IPS-15b (cell line): ENCODE measurements at regions not wholly inside any gene's neighbourhood (a gene's known extent, or its start where the extent isn't known, plus 50 kb on each side); places are given as distances from the start of the nearest gene placed in this dataset.
"Not testable (repeated sequence)": the region's sequence is repeated elsewhere in the genome, so short reads cannot be mapped to it uniquely, and the experiment has no call there.

Experiments used
- H3K27me3 ChIP-seq: one replicate; pipeline ENCODE4 v1.6.1; 2013; ENCODE audit warnings: low read length; ENCODE audit not compliant: control insufficient read depth, insufficient read depth
- H3K36me3 ChIP-seq: one replicate; pipeline ENCODE4 v1.6.1; 2013; ENCODE audit warnings: low read length; ENCODE audit not compliant: control insufficient read depth, insufficient read depth
- H3K4me1 ChIP-seq: one replicate; pipeline ENCODE4 v1.6.1; 2013; ENCODE audit warnings: mild to moderate bottlenecking, low read length; ENCODE audit not compliant: control insufficient read depth, insufficient read depth
- H3K4me3 ChIP-seq: one replicate; pipeline ENCODE4 v1.5.1; 2013; ENCODE audit warnings: low read depth, low read length
- H3K9ac ChIP-seq: one replicate; pipeline ENCODE4 v1.6.1; 2013; ENCODE audit warnings: low read depth, mild to moderate bottlenecking, low read length
- H3K9me3 ChIP-seq: one replicate; pipeline ENCODE4 v1.6.1; 2013; ENCODE audit warnings: mild to moderate bottlenecking, low read length; ENCODE audit not compliant: control insufficient read depth, insufficient read depth

GRCh38 chr10:33838731-33839130, 504.3 kb upstream of the NRP1 start:
- Histone ChIP-seq H3K4me3 (no peak overlapping the region), H3K9ac (no peak overlapping the region), H3K36me3 (no peaks in the 10 kb centered on the region), H3K9me3 (no peaks in the 10 kb centered on the region), H3K4me1 (no peaks in the 10 kb centered on the region), H3K27me3 (no peaks in the 10 kb centered on the region)

GRCh38 chr10:33837736-33838135, 503.3 kb upstream of the NRP1 start:
- H3K27me3 ChIP-seq, result no peaks in the 10 kb centered on the region
- no peak overlapping the region for H3K4me3 ChIP-seq
- no peak overlapping the region for H3K9ac ChIP-seq
- no peaks in the 10 kb centered on the region for H3K4me1 ChIP-seq
- no peaks in the 10 kb centered on the region for H3K36me3 ChIP-seq
- no peaks in the 10 kb centered on the region for H3K9me3 ChIP-seq

GRCh38 chr10:33835556-33835955, 501.1 kb upstream of the NRP1 start:
- Histone ChIP-seq H3K27me3 (no peaks in the 10 kb centered on the region), H3K4me3 (no peak overlapping the region), H3K36me3 (no peaks in the 10 kb centered on the region), H3K9me3 (no peaks in the 10 kb centered on the region), H3K9ac (no peak overlapping the region), H3K4me1 (no peaks in the 10 kb centered on the region)

GRCh38 chr10:33833566-33833965, 499.1 kb upstream of the NRP1 start:
- Histone ChIP-seq H3K4me3 (no peak overlapping the region), H3K4me1 (no peaks in the 10 kb centered on the region), H3K36me3 (no peaks in the 10 kb centered on the region), H3K27me3 (no peaks in the 10 kb centered on the region), H3K9me3 (no peaks in the 10 kb centered on the region), H3K9ac (no peak overlapping the region)

- no peak overlapping the region for H3K4me3 ChIP-seq
- H3K9ac ChIP-seq, result no peak overlapping the region
- no peaks in the 10 kb centered on the region for H3K4me1 ChIP-seq
- no peaks in the 10 kb centered on the region for H3K9me3 ChIP-seq
- no peaks in the 10 kb centered on the region for H3K27me3 ChIP-seq
- H3K36me3 ChIP-seq, result no peaks in the 10 kb centered on the region
Observed at GRCh38 chr10:33832124-33832787, 497.8 kb upstream of the NRP1 start.

GRCh38 chr10:33831591-33831990, 497.1 kb upstream of the NRP1 start:
- no peaks in the 10 kb centered on the region for H3K9me3 ChIP-seq
- H3K9ac ChIP-seq, result no peak overlapping the region
- no peaks in the 10 kb centered on the region for H3K27me3 ChIP-seq
- no peaks in the 10 kb centered on the region for H3K36me3 ChIP-seq
- H3K4me3 ChIP-seq, result no peak overlapping the region
- no peaks in the 10 kb centered on the region for H3K4me1 ChIP-seq

GRCh38 chr10:33829899-33830298, 495.4 kb upstream of the NRP1 start:
- not testable (repeated sequence) for H3K9ac ChIP-seq, H3K9me3 ChIP-seq, H3K27me3 ChIP-seq, H3K4me1 ChIP-seq, H3K4me3 ChIP-seq, H3K36me3 ChIP-seq

GRCh38 chr10:33828592-33828991, 494.1 kb upstream of the NRP1 start:
- no peaks in the 10 kb centered on the region for H3K36me3 ChIP-seq
- no peak overlapping the region for H3K4me3 ChIP-seq
- no peaks in the 10 kb centered on the region for H3K4me1 ChIP-seq
- H3K9ac ChIP-seq, result no peak overlapping the region
- H3K9me3 ChIP-seq, result no peaks in the 10 kb centered on the region
- no peaks in the 10 kb centered on the region for H3K27me3 ChIP-seq

GRCh38 chr10:33826186-33826585, 491.7 kb upstream of the NRP1 start:
- Histone ChIP-seq H3K4me3 (no peak overlapping the region), H3K9ac (no peak overlapping the region), H3K4me1 (peaks cover under 1% of the 10 kb centered on the region)

GRCh38 chr10:33822774-33823173, 488.3 kb upstream of the NRP1 start:
- Histone ChIP-seq H3K36me3 (no peaks in the 10 kb centered on the region), H3K9me3 (no peaks in the 10 kb centered on the region), H3K27me3 (no peaks in the 10 kb centered on the region), H3K4me3 (no peak overlapping the region), H3K9ac (no peak overlapping the region), H3K4me1 (peaks cover 8% of the 10 kb centered on the region)

More at GRCh38 chr10:33826186-33826585, 491.7 kb upstream of the NRP1 start:
- H3K27me3 ChIP-seq, result no peaks in the 10 kb centered on the region
- no peaks in the 10 kb centered on the region for H3K9me3 ChIP-seq
- H3K36me3 ChIP-seq, result no peaks in the 10 kb centered on the region

GRCh38 chr10:33820531-33820930, 486.1 kb upstream of the NRP1 start:
- no peaks in the 10 kb centered on the region for H3K27me3 ChIP-seq
- H3K9ac ChIP-seq, result no peak overlapping the region
- no peak overlapping the region for H3K4me3 ChIP-seq
- no peaks in the 10 kb centered on the region for H3K36me3 ChIP-seq
- H3K4me1 ChIP-seq, result peaks cover 8% of the 10 kb centered on the region
- H3K9me3 ChIP-seq, result no peaks in the 10 kb centered on the region

GRCh38 chr10:33819206-33819605, 484.7 kb upstream of the NRP1 start:
- H3K36me3 ChIP-seq, result no peaks in the 10 kb centered on the region
- H3K9ac ChIP-seq, result no peak overlapping the region
- H3K4me1 ChIP-seq, result peaks cover 8% of the 10 kb centered on the region
- no peak overlapping the region for H3K4me3 ChIP-seq
- H3K27me3 ChIP-seq, result no peaks in the 10 kb centered on the region
- no peaks in the 10 kb centered on the region for H3K9me3 ChIP-seq
